ENCODE measurements at regions not wholly inside any gene's neighbourhood (a gene's known extent, or its start where the extent isn't known, plus 50 kb on each side); places are given as distances from the start of the nearest gene placed in this dataset.

DNA sequence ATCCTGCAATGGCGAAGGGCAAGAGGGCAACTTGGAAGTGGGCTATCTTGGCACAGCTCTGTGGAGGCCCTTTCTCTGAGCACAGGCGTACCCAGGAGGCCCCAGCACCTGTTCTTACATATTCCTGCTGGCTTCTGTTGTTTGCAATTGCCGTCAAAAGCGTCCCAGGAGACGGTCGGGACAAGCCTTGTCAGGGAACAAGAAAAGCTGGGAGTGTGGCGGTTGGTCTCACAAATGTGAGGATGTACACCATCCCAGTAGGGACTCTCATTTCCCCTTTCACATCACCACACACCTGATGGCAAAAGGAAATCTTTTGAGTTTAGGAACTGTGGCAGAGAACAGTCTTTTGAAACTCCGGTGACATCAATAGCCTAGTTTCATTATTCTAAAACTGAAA is 94.7 kb upstream of the EFEMP1 start:
- TF ChIP-seq, protein P1, sequence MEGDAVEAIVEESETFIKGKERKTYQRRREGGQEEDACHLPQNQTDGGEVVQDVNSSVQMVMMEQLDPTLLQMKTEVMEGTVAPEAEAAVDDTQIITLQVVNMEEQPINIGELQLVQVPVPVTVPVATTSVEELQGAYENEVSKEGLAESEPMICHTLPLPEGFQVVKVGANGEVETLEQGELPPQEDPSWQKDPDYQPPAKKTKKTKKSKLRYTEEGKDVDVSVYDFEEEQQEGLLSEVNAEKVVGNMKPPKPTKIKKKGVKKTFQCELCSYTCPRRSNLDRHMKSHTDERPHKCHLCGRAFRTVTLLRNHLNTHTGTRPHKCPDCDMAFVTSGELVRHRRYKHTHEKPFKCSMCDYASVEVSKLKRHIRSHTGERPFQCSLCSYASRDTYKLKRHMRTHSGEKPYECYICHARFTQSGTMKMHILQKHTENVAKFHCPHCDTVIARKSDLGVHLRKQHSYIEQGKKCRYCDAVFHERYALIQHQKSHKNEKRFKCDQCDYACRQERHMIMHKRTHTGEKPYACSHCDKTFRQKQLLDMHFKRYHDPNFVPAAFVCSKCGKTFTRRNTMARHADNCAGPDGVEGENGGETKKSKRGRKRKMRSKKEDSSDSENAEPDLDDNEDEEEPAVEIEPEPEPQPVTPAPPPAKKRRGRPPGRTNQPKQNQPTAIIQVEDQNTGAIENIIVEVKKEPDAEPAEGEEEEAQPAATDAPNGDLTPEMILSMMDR (IDR thresholded peaks at IDR 0.05 in 4 of 5, conservative IDR thresholded peaks at IDR 0.05 in 1 of 5), result no peak
- no peak for TF ChIP-seq POLR2A (IDR thresholded peaks at IDR 0.05)

Measured in gastrocnemius medialis (tissue), 4 donors.